ENCODE measurements at regions not wholly inside any gene's neighbourhood (a gene's known extent, or its start where the extent isn't known, plus 50 kb on each side); places are given as distances from the start of the nearest gene placed in this dataset.
"Not testable (repeated sequence)": the region's sequence is repeated elsewhere in the genome, so short reads cannot be mapped to it uniquely, and the experiment has no call there.

- DNase-seq (ENCODE audit: low read depth); H3K36me3 ChIP-seq (ENCODE audit: control insufficient read depth, insufficient read depth, low read length); H3K4me3 ChIP-seq (ENCODE audit: low read depth, low read length); H3K27me3 ChIP-seq (ENCODE audit: control insufficient read depth, insufficient read depth, low read length): not testable (repeated sequence)
Measured at GRCh38 chr5:21471691-21472090, 1381.5 kb downstream of the CDH12 start.

DNA sequence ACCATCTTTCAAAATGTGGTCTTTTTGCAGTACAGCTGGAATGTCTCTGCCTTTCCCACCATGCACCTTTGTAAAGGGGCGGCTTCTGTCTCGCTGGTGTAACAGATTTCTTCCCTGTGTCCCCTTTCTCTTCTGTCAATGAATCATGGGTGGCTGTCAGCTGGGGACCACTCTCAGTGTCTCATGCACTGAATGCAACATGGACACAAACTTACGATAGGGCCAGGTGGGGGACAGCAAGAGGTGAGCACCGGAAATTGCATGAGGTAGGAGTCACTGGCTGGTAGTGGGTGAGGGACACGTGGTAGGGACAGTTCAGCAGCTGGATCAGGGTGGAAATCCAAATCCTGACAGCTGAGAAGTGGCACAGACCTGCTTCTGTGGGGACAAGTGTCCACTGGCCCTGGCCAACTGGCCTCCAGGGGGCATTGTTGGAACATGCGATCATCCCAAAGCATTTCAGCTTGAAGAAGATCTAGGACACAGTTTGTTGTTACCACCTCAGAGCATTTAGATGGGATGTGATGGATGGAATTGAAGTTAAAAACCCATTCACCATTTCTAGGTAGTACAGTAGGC is 1383.5 kb downstream of the CDH12 start:
- H3K27me3 ChIP-seq (ENCODE audit: control insufficient read depth, insufficient read depth, low read length); H3K4me3 ChIP-seq (ENCODE audit: low read depth, low read length); H3K36me3 ChIP-seq (ENCODE audit: control insufficient read depth, insufficient read depth, low read length); DNase-seq (ENCODE audit: low read depth): not testable (repeated sequence)
- TF ChIP-seq, protein P1, sequence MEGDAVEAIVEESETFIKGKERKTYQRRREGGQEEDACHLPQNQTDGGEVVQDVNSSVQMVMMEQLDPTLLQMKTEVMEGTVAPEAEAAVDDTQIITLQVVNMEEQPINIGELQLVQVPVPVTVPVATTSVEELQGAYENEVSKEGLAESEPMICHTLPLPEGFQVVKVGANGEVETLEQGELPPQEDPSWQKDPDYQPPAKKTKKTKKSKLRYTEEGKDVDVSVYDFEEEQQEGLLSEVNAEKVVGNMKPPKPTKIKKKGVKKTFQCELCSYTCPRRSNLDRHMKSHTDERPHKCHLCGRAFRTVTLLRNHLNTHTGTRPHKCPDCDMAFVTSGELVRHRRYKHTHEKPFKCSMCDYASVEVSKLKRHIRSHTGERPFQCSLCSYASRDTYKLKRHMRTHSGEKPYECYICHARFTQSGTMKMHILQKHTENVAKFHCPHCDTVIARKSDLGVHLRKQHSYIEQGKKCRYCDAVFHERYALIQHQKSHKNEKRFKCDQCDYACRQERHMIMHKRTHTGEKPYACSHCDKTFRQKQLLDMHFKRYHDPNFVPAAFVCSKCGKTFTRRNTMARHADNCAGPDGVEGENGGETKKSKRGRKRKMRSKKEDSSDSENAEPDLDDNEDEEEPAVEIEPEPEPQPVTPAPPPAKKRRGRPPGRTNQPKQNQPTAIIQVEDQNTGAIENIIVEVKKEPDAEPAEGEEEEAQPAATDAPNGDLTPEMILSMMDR (IDR thresholded peaks at IDR 0.05; ENCODE audit: insufficient read depth, low read length, poor library complexity, severe bottlenecking), result peak; percentile 47

DNA sequence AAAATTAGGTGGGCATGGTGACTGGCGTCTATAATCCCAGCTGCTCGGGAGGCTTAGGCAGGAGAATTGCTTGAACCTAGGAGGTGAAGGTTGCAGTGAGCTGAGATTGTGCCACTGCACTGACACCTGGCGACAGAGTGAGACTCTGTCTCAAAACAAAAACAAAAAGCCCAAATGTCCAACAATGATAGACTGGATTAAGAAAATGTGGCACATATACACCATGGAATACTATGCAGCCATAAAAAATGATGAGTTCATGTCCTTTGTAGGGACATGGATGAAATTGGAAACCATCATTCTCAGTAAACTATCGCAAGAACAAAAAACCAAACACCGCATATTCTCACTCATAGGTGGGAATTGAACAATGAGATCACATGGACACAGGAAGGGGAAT is 1385.6 kb downstream of the CDH12 start:
- H3K27me3 ChIP-seq (ENCODE audit: control insufficient read depth, insufficient read depth, low read length); DNase-seq (ENCODE audit: low read depth): not testable (repeated sequence)

GRCh38 chr5:21459744-21460073 is 1393.4 kb downstream of the CDH12 start:
- DNase-seq (ENCODE audit: low read depth); H3K27me3 ChIP-seq (ENCODE audit: control insufficient read depth, insufficient read depth, low read length): not testable (repeated sequence)
- H3K4me3 ChIP-seq (ENCODE audit: low read depth, low read length), result peak overlapping the region; percentile 68

More for the DNA sequence above, 1385.6 kb downstream of the CDH12 start:
- not testable (repeated sequence) for H3K4me3 ChIP-seq (ENCODE audit: low read depth, low read length); H3K36me3 ChIP-seq (ENCODE audit: control insufficient read depth, insufficient read depth, low read length)

DNA sequence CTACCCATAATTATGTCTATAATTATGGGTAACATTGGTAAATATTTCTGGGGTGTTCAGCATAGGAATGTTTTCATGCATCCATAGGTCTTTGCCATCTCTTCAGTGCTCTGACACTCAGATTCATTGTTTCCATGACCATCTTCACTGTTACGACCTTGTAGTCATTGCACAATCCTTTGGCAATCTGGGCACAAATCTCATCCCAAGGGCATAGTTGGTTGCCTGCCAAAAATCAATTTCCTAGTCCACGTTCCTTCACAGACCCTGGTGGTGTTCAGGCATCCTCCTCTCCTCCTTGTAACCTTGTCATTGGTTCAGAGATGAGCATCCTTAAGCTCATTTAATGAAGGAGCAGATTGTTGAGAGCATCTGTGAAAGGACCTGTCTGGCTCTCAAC is 1400.7 kb downstream of the CDH12 start:
- Histone ChIP-seq H3K27me3 (ENCODE audit: control insufficient read depth, insufficient read depth, low read length) (no peaks in the 10 kb centered on the region), H3K4me3 (ENCODE audit: low read depth, low read length) (no peak overlapping the region), H3K36me3 (ENCODE audit: control insufficient read depth, insufficient read depth, low read length) (no peaks in the 10 kb centered on the region)
- TF ChIP-seq, protein P1 (IDR thresholded peaks at IDR 0.05; ENCODE audit: insufficient read depth, low read length, poor library complexity, severe bottlenecking), result no peak
- DNase-seq (ENCODE audit: low read depth), result no peak

More at GRCh38 chr5:21459744-21460073, 1393.4 kb downstream of the CDH12 start:
- not testable (repeated sequence) for H3K36me3 ChIP-seq (ENCODE audit: control insufficient read depth, insufficient read depth, low read length)

DNA sequence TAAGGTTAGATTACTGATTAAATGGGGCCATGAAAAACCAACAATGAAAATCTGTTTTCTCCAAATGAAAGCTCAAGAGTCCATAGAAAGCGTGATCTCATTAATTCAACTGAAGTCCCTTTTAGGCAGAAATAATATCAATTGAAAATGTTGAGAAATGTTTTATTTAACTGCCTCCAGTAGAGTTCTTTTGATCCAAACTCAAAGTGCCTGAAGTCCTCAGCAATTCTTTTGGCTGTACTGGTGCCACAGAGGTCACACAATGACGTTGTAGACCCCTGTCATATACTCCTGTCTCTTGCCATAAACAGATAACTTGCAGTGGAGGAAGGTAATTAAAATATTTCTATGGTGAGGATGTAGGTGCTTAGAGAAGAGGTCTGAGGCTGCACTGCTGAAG is 1420.5 kb downstream of the CDH12 start:
- TF ChIP-seq, protein P1 (IDR thresholded peaks at IDR 0.05; ENCODE audit: insufficient read depth, low read length, poor library complexity, severe bottlenecking), result no peak
- no peaks in the 10 kb centered on the region for H3K27me3 ChIP-seq (ENCODE audit: control insufficient read depth, insufficient read depth, low read length)
- DNase-seq (ENCODE audit: low read depth), result no peak
- no peaks in the 10 kb centered on the region for H3K36me3 ChIP-seq (ENCODE audit: control insufficient read depth, insufficient read depth, low read length)
- H3K4me3 ChIP-seq (ENCODE audit: low read depth, low read length), result no peak overlapping the region

GRCh38 chr5:21424907-21425306 is 1428.2 kb downstream of the CDH12 start:
- no peaks in the 10 kb centered on the region for H3K36me3 ChIP-seq (ENCODE audit: control insufficient read depth, insufficient read depth, low read length)
- no peak for DNase-seq (ENCODE audit: low read depth)
- no peaks in the 10 kb centered on the region for H3K27me3 ChIP-seq (ENCODE audit: control insufficient read depth, insufficient read depth, low read length)
- no peak overlapping the region for H3K4me3 ChIP-seq (ENCODE audit: low read depth, low read length)
- TF ChIP-seq, protein P1 (IDR thresholded peaks at IDR 0.05; ENCODE audit: insufficient read depth, low read length, poor library complexity, severe bottlenecking), result no peak
